Gastrocnemius medialis (tissue), 4 donors: ENCODE measurements at regions not wholly inside any gene's neighbourhood (a gene's known extent, or its start where the extent isn't known, plus 50 kb on each side); places are given as distances from the start of the nearest gene placed in this dataset.

Experiments
- ATAC-seq, 2 donors: fragments of 150-250 bp; one replicate each; pipeline ENCODE4 v1.9.1; 2016
- DNase-seq, 2 donors: peaks; one replicate each; pipeline ENCODE4 v3.0.0-alpha.2; 2019
- H3K27ac ChIP-seq, 4 donors: fragments of 200-600 bp; sonication (generic); 1 replicate in 1 of 4; 2 replicates in 3 of 4; pipeline ENCODE4 v1.5.1; 2016 to 2018; ENCODE audit warnings: mild to moderate bottlenecking in 2 of 4, moderate library complexity in 1 of 4
- H3K27me3 ChIP-seq, 3 donors: fragments of 200-600 bp; sonication (generic) in 2 of 3; 1 replicate in 1 of 3; 2 replicates in 2 of 3; pipeline versions ENCODE4 v1.5.1 to v1.6.0; 2016 to 2019; ENCODE audit warnings: mild to moderate bottlenecking in 1 of 3, moderate library complexity in 1 of 3
- H3K36me3 ChIP-seq, 2 donors: fragments of 200-600 bp; sonication (generic) in 1 of 2; one replicate each; pipeline ENCODE4 v1.5.1; 2017 to 2018
- H3K4me1 ChIP-seq, 2 donors: fragments of 200-600 bp; sonication (generic) in 1 of 2; one replicate each; pipeline ENCODE4 v1.5.1; 2016 to 2017; ENCODE audit warnings: mild to moderate bottlenecking in 2 of 2
- H3K4me3 ChIP-seq, 4 donors: fragments of 200-600 bp; sonication (generic) in 3 of 4; 1 replicate in 1 of 4; 2 replicates in 3 of 4; pipeline ENCODE4 v1.5.1; 2016 to 2019; ENCODE audit warnings: mild to moderate bottlenecking in 2 of 4
- H3K9me3 ChIP-seq, 3 donors: fragments of 200-600 bp; sonication (generic) in 2 of 3; 1 replicate in 1 of 3; 2 replicates in 2 of 3; pipeline ENCODE4 v1.5.1; 2016 to 2019
- POLR2A ChIP-seq, 2 donors: fragments of 450-650 bp; IDR thresholded peaks; one replicate each; pipeline ENCODE4 v1.6.1; 2017; ENCODE audit warnings: antibody characterized with exemption in 2 of 2, mild to moderate bottlenecking in 2 of 2, moderate library complexity in 2 of 2
- in situ Hi-C, 4 donors: fragments of 200-750 bp; cut with MboI; loops; one replicate each; pipeline versions ENCODE4 v1.15.0 to v1.8.0; 2017; ENCODE audit warnings: low sequenced_read_pairs in 4 of 4
- intact Hi-C: fragments of 100-400 bp; cut with DNase I; formaldehyde crosslinking; loops from one replicate; pipeline ENCODE4 v1.15.1; 2023; ENCODE audit warnings: low total_unique reads
- TF ChIP-seq, protein P1 (sequence below), 5 experiments: fragments of 450-650 bp in 3 of 5; fragments of 200-600 bp in 2 of 5; sonication (generic) in 2 of 5; IDR thresholded peaks in 4 of 5; conservative IDR thresholded peaks in 1 of 5; 1 replicate in 4 of 5; 2 replicates in 1 of 5; pipeline ENCODE4 v1.5.1; 2016 to 2019; ENCODE audit warnings: antibody characterized with exemption in 5 of 5, mild to moderate bottlenecking in 3 of 5, moderate library complexity in 3 of 5

DNA sequence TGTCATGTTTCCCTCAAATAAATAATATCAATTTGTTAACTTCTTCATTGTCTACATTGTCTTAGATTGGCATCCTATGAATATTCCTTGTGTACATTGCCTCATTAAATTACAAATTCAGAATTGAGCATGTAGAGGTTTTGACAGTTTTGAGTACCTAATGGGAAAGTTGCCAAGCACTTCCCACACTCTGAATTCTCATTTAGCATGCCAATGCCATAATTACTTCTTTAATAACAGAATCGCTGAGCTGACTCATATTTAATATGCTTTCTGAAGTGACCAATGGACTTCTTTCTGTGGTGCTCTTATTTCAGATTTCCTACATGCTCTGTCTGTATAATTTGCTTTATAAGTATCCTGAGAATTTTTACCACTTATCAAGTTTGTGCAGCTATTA, 114.4 kb upstream of the NOL4 start:
- intact Hi-C loops, result no loop called here

DNA sequence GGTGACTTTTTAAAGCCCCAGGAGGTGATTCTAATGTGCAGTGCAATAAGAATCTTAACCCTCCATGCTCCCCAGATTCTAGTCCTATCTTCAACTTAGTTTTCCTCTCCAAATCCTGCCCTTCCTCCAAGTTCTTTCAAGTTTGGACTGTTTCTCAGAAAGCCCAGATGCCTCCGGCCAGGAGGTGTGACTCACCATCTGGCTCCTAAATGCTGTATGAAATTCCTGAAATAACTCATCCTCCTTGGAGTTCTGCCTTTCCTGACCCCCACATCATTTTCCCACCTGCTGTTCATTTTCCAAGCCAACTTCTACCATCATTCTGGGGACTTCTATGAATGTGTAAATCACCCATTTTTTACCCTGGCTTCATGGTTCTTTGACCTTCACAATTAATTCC, 118.2 kb upstream of the NOL4 start:
- ATAC-seq (no peak), DNase-seq (no peak)
- no peak for TF ChIP-seq POLR2A (IDR thresholded peaks at IDR 0.05)
- TF ChIP-seq, protein P1, sequence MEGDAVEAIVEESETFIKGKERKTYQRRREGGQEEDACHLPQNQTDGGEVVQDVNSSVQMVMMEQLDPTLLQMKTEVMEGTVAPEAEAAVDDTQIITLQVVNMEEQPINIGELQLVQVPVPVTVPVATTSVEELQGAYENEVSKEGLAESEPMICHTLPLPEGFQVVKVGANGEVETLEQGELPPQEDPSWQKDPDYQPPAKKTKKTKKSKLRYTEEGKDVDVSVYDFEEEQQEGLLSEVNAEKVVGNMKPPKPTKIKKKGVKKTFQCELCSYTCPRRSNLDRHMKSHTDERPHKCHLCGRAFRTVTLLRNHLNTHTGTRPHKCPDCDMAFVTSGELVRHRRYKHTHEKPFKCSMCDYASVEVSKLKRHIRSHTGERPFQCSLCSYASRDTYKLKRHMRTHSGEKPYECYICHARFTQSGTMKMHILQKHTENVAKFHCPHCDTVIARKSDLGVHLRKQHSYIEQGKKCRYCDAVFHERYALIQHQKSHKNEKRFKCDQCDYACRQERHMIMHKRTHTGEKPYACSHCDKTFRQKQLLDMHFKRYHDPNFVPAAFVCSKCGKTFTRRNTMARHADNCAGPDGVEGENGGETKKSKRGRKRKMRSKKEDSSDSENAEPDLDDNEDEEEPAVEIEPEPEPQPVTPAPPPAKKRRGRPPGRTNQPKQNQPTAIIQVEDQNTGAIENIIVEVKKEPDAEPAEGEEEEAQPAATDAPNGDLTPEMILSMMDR (IDR thresholded peaks at IDR 0.05 in 4 of 5, conservative IDR thresholded peaks at IDR 0.05 in 1 of 5), result no peak
- no peaks in the 10 kb centered on the region for H3K36me3 ChIP-seq
- no peaks in the 10 kb centered on the region for H3K9me3 ChIP-seq
- H3K4me1 ChIP-seq, result no peaks in the 10 kb centered on the region
- intact Hi-C loops (no loop called here), in situ Hi-C loops (no loop called here)
- H3K4me3 ChIP-seq, result no peak overlapping the region
- H3K27ac ChIP-seq, result no peak overlapping the region
- H3K27me3 ChIP-seq, result no peaks in the 10 kb centered on the region

More for the DNA sequence above, 114.4 kb upstream of the NOL4 start:
- Histone ChIP-seq H3K27ac (no peak overlapping the region), H3K4me1 (no peaks in the 10 kb centered on the region), H3K36me3 (no peaks in the 10 kb centered on the region), H3K27me3 (no peaks in the 10 kb centered on the region), H3K4me3 (no peak overlapping the region), H3K9me3 (no peaks in the 10 kb centered on the region)
- in situ Hi-C loops, result no loop called here
- TF ChIP-seq, protein P1 (IDR thresholded peaks at IDR 0.05 in 4 of 5, conservative IDR thresholded peaks at IDR 0.05 in 1 of 5), result no peak
- no peak for TF ChIP-seq POLR2A (IDR thresholded peaks at IDR 0.05)
- no peak for DNase-seq
- no peak for ATAC-seq

DNA sequence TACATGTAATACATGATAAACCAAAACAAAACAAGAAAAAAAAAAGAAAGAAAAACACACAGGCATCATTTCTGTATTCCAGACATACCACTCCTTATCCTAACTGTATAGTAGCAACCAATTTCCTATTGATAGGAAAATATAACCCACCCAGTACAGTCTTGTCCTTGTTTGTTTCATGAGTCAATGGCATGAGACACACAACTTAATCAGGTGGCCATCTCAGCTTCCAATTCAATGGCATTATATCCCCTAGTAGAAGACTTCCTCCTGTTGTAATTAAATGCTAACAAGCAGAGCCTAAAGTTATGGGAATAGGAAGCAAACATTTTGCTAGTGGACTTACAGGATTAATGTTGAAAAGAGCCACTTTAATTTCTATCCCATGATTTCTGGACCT, 121.0 kb upstream of the NOL4 start:
- Histone ChIP-seq H3K4me1 (no peaks in the 10 kb centered on the region), H3K9me3 (no peaks in the 10 kb centered on the region), H3K4me3 (no peak overlapping the region), H3K36me3 (no peaks in the 10 kb centered on the region), H3K27me3 (no peaks in the 10 kb centered on the region), H3K27ac (no peak overlapping the region)
- no peak for ATAC-seq
- no peak for DNase-seq
- in situ Hi-C loops (no loop called here), intact Hi-C loops (no loop called here)
- TF ChIP-seq, protein P1 (IDR thresholded peaks at IDR 0.05 in 4 of 5, conservative IDR thresholded peaks at IDR 0.05 in 1 of 5), result no peak
- TF ChIP-seq POLR2A (IDR thresholded peaks at IDR 0.05), result no peak

DNA sequence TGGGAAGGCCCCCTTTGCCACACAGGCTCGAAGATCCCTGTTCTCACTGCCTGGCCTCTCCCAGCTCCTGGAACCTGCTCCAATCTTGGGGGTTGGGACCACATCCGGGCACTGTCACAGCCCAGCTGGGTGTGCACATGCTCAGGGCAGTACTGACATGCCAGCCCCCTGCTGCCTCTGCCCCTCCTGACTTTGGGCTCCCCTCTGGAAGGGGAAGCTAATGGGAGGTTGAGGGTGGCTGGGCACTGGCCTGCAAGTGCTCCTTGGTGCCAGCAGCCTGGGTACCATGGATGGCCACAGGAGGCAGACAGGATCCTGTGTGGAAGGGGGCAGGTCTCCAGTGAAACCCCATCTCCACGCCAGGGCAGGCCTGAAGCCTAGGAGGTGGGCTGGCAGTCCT, 126.1 kb upstream of the NOL4 start:
- H3K27ac ChIP-seq, result no peak overlapping the region
- ATAC-seq, result no peak
- no peaks in the 10 kb centered on the region for H3K4me1 ChIP-seq
- H3K36me3 ChIP-seq, result no peaks in the 10 kb centered on the region
- intact Hi-C loops, result no loop called here
- in situ Hi-C loops, result loop anchor here in 2 of 4 donors (25.0 kb wide), 2 partner anchors 88 to 437 kb away; no protein-coding TSS in a partner anchor
- TF ChIP-seq POLR2A (IDR thresholded peaks at IDR 0.05), result no peak
- TF ChIP-seq, protein P1 (IDR thresholded peaks at IDR 0.05 in 4 of 5, conservative IDR thresholded peaks at IDR 0.05 in 1 of 5), result no peak
- DNase-seq, result no peak
- H3K27me3 ChIP-seq, result no peaks in the 10 kb centered on the region
- H3K9me3 ChIP-seq, result no peaks in the 10 kb centered on the region
- H3K4me3 ChIP-seq, result no peak overlapping the region
